ENCODE measurements at regions not wholly inside any gene's neighbourhood (a gene's known extent, or its start where the extent isn't known, plus 50 kb on each side); places are given as distances from the start of the nearest gene placed in this dataset.

DNA sequence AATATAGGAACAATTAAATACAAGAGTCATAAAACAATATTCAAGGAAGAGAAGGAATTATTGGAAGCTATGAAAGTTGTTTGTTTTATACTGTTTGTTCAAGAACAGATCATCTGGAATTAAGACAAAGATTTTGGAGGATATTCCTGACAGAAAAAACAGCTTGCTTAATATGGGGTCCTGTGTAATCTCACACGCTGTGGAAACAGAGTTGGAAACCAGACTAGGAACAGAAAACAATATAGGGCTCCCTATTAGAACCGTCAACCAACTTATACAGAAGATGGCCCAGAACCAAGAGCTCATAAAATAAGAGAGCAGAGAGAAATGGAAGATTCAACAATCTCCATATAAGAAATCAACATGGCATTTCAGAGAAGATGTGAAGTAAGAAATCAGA, 156.0 kb downstream of the PCDH18 start:
- Histone ChIP-seq H3K27ac (ENCODE audit: low read depth, low read length) (no peak overlapping the region), H3K79me2 (ENCODE audit: insufficient read depth, low read length) (no peaks in the 10 kb centered on the region), H4K20me1 (ENCODE audit: low read depth, low read length) (no peaks in the 10 kb centered on the region), H3K9me2 (replicated peaks; ENCODE audit: insufficient read depth, low read length) (no peaks in the 10 kb centered on the region), H3K9ac (ENCODE audit: low read length) (no peak overlapping the region), H3K36me3 (ENCODE audit: low read length) (no peaks in the 10 kb centered on the region), H2AFZ (ENCODE audit: low read depth, low read length, severe bottlenecking) (no peak overlapping the region), H3F3A (ENCODE audit: insufficient read depth) (no peaks in the 10 kb centered on the region), H3K27me3 (ENCODE audit: low read length) (no peaks in the 10 kb centered on the region), H3K4me3 (ENCODE audit: insufficient read depth, low read length, poor library complexity, severe bottlenecking) (no peak overlapping the region), H3K4me2 (ENCODE audit: low read depth, low read length, poor library complexity, severe bottlenecking) (no peak overlapping the region), H3K9me3 (ENCODE audit: insufficient read depth, low read length) (no peaks in the 10 kb centered on the region)
- TF ChIP-seq, protein P1, sequence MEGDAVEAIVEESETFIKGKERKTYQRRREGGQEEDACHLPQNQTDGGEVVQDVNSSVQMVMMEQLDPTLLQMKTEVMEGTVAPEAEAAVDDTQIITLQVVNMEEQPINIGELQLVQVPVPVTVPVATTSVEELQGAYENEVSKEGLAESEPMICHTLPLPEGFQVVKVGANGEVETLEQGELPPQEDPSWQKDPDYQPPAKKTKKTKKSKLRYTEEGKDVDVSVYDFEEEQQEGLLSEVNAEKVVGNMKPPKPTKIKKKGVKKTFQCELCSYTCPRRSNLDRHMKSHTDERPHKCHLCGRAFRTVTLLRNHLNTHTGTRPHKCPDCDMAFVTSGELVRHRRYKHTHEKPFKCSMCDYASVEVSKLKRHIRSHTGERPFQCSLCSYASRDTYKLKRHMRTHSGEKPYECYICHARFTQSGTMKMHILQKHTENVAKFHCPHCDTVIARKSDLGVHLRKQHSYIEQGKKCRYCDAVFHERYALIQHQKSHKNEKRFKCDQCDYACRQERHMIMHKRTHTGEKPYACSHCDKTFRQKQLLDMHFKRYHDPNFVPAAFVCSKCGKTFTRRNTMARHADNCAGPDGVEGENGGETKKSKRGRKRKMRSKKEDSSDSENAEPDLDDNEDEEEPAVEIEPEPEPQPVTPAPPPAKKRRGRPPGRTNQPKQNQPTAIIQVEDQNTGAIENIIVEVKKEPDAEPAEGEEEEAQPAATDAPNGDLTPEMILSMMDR (IDR thresholded peaks at IDR 0.05; ENCODE audit: insufficient read depth, low read length, poor library complexity, severe bottlenecking), result no peak
- TF ChIP-seq EZH2phosphoT487 (conservative IDR thresholded peaks at IDR 0.05; ENCODE audit: low read length), result no peak

DNA sequence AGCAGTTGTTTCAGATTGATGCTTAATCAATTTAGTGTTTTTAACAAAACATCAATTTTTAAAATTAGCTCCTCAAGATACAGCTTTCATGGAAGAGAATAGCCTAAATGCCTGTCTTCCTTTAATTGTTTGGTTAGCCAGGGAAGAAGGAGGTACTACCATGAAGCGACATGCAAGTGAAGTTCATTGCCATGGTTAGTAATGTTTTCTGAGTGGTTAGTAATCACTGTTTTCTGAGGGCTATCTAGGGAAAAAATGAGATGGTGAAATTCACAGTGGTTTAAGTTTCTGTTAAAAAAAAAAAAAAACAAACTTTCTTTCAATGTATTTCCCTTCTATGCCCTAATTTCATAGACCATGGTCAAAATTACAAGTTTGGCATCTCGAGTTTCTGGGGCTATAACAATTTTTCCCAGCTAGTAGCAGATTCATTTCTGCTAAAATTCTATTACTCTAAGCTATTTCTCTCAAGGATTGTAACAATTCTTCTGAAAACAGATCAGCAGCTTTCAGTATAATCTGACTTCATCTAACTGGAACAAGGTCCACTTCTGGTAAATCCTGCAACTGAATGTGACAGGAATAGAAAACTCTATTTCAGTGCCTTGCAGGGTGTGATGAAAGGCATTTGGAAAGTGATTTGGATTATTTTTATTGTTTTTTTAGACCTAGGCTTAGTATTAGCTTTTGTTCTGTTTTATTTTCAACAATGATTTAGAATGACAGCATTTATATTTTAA, 157.0 kb downstream of the PCDH18 start:
- H3K36me3 ChIP-seq (ENCODE audit: low read length), result no peaks in the 10 kb centered on the region
- no peaks in the 10 kb centered on the region for H3K27me3 ChIP-seq (ENCODE audit: low read length)
- H3K4me2 ChIP-seq (ENCODE audit: low read depth, low read length, poor library complexity, severe bottlenecking), result no peak overlapping the region
- no peak overlapping the region for H2AFZ ChIP-seq (ENCODE audit: low read depth, low read length, severe bottlenecking)
- no peak overlapping the region for H3K27ac ChIP-seq (ENCODE audit: low read depth, low read length)
- no peaks in the 10 kb centered on the region for H3K9me2 ChIP-seq (replicated peaks; ENCODE audit: insufficient read depth, low read length)
- no peak overlapping the region for H3K4me3 ChIP-seq (ENCODE audit: insufficient read depth, low read length, poor library complexity, severe bottlenecking)
- TF ChIP-seq EZH2phosphoT487 (conservative IDR thresholded peaks at IDR 0.05; ENCODE audit: low read length), result no peak
- TF ChIP-seq, protein P1 (IDR thresholded peaks at IDR 0.05; ENCODE audit: insufficient read depth, low read length, poor library complexity, severe bottlenecking), result no peak
- H3K9me3 ChIP-seq (ENCODE audit: insufficient read depth, low read length), result no peaks in the 10 kb centered on the region
- no peak overlapping the region for H3K9ac ChIP-seq (ENCODE audit: low read length)
- H3F3A ChIP-seq (ENCODE audit: insufficient read depth), result no peaks in the 10 kb centered on the region
- no peaks in the 10 kb centered on the region for H4K20me1 ChIP-seq (ENCODE audit: low read depth, low read length)
- no peaks in the 10 kb centered on the region for H3K79me2 ChIP-seq (ENCODE audit: insufficient read depth, low read length)

DNA sequence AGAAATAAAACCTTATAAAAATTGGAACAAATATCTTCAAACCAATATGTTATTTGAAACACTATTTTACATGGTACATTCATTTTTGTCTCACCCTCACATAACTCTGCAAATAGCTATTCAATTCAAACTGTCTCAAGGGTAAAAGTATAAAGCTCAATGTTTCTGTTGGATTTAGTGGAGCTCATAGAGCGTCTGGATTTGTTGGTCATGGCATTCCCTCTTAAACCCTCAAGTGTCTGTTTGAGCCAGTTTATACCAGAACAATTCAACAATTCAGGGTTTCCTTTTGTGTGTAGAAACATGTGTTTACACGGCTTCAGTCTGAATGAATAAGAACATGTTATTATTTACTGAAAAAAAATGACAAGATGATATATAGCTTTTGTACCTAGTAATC, 161.6 kb downstream of the PCDH18 start:
- no peak overlapping the region for H3K4me3 ChIP-seq (ENCODE audit: insufficient read depth, low read length, poor library complexity, severe bottlenecking)
- H3K36me3 ChIP-seq (ENCODE audit: low read length), result no peaks in the 10 kb centered on the region
- TF ChIP-seq EZH2phosphoT487 (conservative IDR thresholded peaks at IDR 0.05; ENCODE audit: low read length), result no peak
- TF ChIP-seq, protein P1 (IDR thresholded peaks at IDR 0.05; ENCODE audit: insufficient read depth, low read length, poor library complexity, severe bottlenecking), result no peak
- H4K20me1 ChIP-seq (ENCODE audit: low read depth, low read length), result no peaks in the 10 kb centered on the region
- no peak overlapping the region for H3K4me2 ChIP-seq (ENCODE audit: low read depth, low read length, poor library complexity, severe bottlenecking)
- no peaks in the 10 kb centered on the region for H3K9me2 ChIP-seq (replicated peaks; ENCODE audit: insufficient read depth, low read length)
- no peak overlapping the region for H2AFZ ChIP-seq (ENCODE audit: low read depth, low read length, severe bottlenecking)
- H3K9ac ChIP-seq (ENCODE audit: low read length), result no peak overlapping the region
- no peak overlapping the region for H3K27ac ChIP-seq (ENCODE audit: low read depth, low read length)
- no peaks in the 10 kb centered on the region for H3F3A ChIP-seq (ENCODE audit: insufficient read depth)
- H3K9me3 ChIP-seq (ENCODE audit: insufficient read depth, low read length), result no peaks in the 10 kb centered on the region
- no peaks in the 10 kb centered on the region for H3K27me3 ChIP-seq (ENCODE audit: low read length)
- H3K79me2 ChIP-seq (ENCODE audit: insufficient read depth, low read length), result no peaks in the 10 kb centered on the region

Data from SU-DHL-6 (cell line).